NCI-H128 (cell line): ENCODE measurements at regions not wholly inside any gene's neighbourhood (a gene's known extent, or its start where the extent isn't known, plus 50 kb on each side); places are given as distances from the start of the nearest gene placed in this dataset.
"Not testable (repeated sequence)": the region's sequence is repeated elsewhere in the genome, so short reads cannot be mapped to it uniquely, and the experiment has no call there.

Experiments
- DNase-seq: peaks from one replicate; lab custom pipeline; 2025; ENCODE audit not compliant: unreplicated experiment; lab: John Stamatoyannopoulos, UW

- no peak for DNase-seq
These were observed 93.4 kb downstream of the ZFP64 start for GRCh38 chr20:52098186-52098585.

- no peak for DNase-seq
These were observed 95.5 kb downstream of the ZFP64 start for GRCh38 chr20:52096117-52096516.

DNA sequence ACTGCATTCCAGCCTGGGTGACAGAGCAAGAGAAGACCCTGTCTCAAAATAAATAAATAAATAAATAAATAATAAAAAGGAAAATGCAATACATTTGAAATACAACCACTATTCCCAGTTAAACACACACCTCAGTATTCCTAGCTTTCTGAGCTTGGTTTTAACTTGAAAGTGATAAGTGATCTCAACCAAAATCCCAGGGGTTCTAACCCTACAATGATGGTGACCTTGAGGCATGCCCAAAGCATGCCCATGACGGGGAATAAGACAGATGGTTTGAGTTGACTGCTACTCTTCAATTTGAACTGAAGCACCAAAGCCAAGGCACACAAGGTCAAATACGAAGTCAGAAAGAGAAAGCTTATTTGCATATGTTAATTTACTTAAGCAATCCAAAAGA is 96.9 kb downstream of the ZFP64 start:
- DNase-seq: no peak

DNA sequence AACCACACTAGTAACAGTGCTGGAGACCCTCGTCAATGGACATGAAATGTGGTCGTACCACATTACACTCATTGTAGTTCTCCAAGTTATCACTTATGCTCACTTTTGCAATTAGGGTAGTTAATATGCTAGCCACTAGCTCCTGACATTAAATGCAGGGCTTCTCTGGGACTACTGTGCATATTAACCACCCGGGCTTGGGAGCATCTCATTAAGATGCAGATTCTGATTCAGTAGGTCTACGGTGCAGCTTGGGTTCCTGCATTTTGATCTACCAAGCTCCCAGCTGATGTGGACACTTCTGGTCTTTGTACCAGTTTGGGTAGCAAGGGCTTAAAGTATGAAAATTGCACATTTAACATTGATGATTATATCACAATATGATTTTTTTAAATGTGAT is 98.0 kb downstream of the ZFP64 start:
- no peak for DNase-seq

- no peak for DNase-seq
These were observed 101.5 kb downstream of the ZFP64 start for GRCh38 chr20:52090035-52090434.

DNA sequence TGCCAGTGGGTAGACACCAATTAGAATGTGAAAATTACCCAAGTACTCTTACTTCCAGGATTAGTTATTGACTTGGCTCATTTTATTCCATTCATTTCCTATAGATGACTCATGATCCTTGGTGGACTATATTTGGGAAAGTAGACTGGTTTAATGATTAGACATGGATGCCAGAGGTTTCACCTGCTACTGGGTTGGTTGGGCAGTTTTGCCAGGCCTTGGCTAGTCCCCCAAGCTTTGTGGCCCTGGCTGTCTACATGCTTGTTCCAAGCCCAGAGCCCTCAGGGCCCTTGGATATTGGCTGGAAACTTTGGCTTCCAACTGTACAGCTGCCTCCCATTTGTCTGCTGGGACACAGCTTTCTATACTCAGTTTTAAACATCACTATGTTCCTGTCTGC is 104.1 kb downstream of the ZFP64 start:
- DNase-seq: no peak

DNA sequence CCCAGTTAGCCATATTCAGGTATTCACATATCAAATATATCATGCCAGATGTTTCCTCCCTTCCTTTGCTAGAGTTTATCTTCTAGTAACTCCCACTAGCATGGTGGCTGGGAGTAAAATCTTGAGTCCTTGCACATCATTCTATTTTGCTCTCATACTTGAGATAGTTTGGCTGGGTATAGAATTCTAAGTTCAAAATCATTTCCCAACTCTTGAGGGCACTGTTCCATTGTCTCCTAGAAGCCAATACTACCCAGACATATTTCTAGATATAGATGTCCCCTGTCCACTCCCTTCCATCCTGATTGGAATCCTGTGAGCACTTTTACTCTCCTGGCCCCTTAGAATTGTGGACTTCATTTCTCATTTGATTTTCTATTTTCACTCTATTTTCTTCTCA is 104.7 kb downstream of the ZFP64 start:
- no peak for DNase-seq

DNA sequence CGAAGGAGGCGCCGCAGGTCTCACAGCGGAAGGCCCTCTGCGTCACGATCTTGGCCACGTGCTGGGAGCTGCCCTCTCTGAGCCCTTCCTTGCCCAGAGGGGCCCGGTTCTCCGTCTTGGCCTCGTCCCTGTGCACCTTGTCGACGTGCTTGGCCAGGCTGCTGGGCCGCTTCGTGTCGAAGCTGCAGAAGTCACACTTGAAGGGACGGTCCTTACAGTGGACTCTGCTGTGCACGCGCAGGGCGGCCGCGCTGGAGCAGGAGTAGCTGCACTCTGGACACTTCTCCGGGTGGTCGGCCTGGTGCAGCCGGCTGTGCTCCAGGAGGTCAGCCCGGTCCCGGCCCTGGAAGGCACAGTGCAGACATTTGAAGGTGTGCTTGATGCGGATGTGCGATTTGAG is 106.9 kb downstream of the ZFP64 start:
- DNase-seq: no peak

DNA sequence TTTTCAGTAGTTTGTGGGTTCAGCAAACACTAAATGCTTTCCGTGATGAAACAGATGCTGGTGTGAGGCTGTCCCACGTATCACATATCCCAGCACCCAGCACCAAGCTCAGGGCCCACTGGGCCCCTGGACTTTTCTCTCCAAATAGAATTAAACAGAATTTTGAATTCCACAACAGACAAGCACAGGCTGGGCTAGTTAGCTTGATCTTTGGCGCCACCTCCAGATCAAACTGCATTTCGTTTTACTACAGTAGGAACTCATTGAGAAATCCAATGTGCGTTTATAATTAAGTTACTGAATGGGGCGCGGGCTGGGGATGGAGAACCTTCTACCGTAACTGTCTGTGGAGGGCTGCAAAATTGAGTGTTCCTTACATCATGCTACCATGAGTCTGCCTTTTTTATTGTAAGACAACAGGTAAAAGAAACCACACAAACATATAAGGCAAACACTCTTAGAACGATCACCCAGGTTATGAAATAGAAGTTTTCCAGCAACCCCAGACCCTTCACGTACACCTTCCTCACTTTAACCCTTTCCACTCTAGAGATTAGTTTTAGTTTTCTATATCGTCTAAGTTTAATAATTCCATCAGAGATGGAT is 107.8 kb downstream of the ZFP64 start:
- DNase-seq: peak; percentile 20

DNA sequence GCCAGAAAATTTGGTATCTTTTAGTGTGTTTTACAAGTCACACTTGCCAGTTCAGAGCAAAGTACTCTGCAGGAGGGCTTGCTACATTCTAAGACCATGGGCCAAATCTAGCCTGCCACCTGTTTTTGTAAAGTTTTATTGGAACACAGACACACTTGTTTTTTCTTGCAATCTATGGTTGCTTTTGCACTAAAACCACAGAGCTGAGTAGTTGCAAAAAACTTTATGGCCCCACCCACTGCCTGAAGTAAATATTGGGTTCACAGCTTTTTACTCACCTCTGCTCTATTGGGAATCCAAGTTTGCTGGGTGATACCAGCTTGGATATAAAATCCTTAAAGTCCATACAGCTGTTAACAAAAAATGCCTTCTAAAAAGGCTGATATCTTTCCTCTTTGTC is 109.0 kb downstream of the ZFP64 start:
- DNase-seq: no peak

- DNase-seq: no peak
These were observed 109.8 kb downstream of the ZFP64 start for GRCh38 chr20:52081791-52082190.

DNA sequence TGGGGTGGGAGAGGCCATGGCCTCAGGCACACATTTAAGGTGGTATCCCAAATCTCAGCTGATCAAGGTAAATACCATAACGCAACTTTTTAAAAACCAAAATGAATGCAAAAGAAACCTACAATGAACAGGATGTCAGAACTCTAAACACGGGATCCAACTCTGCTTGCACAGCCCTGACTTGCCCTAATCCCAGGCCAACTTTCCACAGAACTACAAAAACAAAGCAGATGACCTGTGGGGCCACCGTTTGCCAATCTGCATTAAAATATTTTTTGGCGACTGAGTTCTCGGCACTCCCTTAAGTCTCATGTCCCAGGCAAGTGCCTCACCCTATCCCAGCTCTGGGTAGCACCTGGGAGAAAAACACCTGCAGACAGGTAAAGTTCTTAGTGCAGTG is 110.5 kb downstream of the ZFP64 start:
- DNase-seq: no peak

DNA sequence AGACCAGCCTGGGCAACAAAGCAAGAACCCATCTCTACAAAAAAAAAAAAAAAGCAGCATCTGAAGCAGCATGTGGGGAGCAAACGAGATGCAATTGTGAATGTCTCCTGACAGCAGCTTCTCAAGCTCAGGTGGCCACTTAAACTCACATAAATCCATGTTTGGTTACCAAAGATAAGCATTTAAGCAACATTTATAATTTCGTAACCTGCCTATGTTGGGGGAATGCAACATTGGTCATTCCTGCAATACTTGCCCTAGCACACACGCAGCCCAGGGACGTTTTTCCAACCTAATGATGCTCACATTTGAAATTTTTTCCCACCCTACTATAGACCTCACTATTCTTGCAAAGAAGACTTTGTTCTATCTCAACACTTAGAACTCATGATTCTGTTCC is 113.3 kb downstream of the ZFP64 start:
- no peak for DNase-seq

GRCh38 chr20:52076164-52076563 is 115.4 kb downstream of the ZFP64 start:
- DNase-seq: no peak

GRCh38 chr20:52075400-52075799 is 116.2 kb downstream of the ZFP64 start:
- no peak for DNase-seq

DNA sequence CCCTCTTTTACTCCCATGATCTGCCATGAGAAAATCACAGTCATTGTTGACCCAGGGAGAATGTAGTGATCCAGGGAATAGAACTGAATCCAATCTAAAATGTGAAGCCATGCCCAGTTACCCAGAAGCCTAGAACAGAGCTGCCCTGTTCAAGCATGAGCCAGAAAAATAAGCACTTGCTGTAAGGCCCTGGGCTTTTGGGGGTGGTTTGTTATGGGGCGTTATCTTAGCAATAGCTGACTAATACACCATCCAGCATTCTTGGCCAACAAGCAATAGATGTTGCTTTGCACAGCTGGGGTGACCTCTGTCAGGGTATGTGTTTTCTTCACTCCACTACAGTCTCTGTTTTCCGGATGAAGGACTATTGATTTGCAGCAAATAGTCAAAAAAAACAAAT is 120.4 kb downstream of the ZFP64 start:
- DNase-seq: no peak

DNA sequence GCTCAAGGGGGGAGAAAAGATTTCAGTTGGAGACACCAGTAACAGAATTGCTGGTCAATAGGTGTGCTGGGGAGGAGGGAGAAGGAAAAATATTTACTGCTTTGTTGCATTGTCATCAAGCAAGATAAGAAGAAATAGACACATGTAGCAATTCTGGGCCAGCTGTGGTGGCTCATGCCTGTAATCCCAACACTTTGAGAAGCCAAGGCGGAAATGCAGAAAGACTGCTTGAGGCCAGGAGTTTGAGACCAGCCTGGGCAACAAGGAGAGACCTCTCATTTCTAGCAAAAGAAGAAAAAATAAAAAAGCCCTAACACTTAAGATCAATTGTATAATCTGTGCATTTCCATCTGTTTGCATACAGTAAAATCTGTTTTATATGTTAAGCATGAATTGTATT is 126.6 kb downstream of the ZFP64 start:
- DNase-seq: no peak

GRCh38 chr20:52062452-52063209 is 128.9 kb downstream of the ZFP64 start:
- no peak for DNase-seq

GRCh38 chr20:52060794-52061714 is 130.5 kb downstream of the ZFP64 start:
- no peak for DNase-seq

GRCh38 chr20:52057133-52057532 is 134.4 kb downstream of the ZFP64 start:
- not testable (repeated sequence) for DNase-seq

DNA sequence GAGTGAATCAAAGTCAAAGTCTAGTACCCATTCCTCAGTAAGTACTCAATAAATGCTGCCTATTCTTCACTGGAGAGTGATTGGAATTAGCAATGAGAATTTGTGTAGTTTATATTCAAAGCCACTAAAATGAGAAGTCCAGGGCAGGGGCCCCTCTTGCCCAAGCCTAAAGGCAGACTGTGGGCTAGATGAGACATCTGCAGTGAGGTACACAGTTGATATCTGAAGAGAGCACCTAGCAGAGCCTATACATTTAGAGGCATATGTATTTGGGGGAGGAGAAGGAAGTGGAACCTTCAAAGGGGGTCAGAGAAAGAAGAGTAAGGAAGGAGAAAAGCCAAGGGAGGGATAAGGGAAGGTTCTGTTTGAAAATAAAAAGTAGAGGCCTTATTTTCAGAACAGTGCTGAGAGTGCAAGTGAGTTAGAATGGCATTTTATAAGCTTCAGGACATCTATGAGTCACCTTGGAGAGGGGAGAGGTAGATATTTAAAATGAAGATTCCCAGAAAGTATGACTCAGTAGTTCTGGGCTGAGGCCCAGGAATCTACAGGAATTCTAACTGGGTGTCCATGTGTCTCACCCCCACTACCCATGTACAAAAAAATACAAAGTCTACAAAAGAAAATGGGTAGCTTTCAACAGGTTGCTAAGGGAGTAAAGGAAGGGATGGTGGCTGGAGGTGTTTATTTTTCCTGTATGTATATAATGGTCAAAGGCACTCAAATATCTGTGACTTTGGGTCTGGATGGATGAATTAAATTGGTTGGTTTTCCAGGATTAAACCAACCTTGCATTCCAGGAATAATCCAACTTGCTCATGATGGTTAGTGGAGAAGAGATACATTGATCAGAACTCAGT is 135.1 kb downstream of the ZFP64 start:
- DNase-seq: no peak
